ENCODE measurements at regions not wholly inside any gene's neighbourhood (a gene's known extent, or its start where the extent isn't known, plus 50 kb on each side); places are given as distances from the start of the nearest gene placed in this dataset.

DNA sequence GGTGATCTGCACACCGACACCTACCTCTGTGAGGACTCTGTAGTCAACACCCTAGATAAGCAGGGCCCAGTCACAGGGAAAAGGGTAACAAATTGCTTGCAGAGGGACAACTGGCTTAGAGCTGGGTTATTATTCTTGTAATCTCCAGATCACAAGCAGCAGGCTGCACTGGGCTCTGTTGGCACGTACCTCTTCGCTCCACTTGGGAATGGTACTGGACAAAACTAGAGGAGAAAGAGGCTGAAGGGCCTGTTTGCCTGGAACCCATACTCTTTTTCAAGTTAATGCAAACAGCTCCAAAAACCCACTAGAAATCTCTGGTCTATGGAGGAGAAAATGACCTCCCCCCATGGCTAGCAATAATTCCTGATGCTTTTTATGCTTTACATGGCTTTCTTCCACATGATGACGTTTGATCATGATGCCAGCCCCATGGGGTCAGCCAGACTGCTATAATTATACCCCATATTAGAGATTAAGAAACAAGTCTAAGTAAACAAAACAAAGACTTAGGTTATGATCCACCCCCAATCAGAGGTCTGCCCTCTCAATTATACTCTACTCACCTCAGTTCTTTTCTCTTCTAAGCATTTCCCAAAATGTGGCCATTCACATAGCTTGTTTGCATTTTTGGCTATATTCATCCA, 190.0 kb downstream of the UNC5CL start:
- H3K4me1 ChIP-seq (ENCODE audit: control insufficient read depth, extremely low read depth, insufficient read depth, low read length): no peaks in the 10 kb centered on the region

DNA sequence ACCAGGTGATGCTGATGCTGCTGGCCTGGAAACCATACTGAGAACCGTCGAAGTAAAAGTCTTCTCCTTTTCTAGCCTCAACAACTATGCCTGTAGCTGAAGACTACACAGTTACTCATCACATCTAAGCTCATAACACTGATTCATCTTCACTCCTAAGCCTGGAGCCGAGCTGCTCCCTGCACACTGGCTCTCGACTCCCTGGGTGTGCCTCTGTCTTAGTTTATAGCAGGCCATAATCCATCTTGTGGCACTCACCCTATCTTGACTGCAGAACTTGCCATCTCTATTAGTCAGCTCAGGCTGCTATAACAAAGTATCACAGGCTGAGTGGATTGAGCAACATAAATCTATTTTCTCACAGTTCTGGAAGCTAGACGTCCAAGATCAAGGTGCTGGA, 191.0 kb downstream of the UNC5CL start:
- Histone ChIP-seq H3K9me3 (ENCODE audit: control insufficient read depth, low read depth, low read length) (no peaks in the 10 kb centered on the region), H3K36me3 (ENCODE audit: control insufficient read depth in 2 of 2, extremely low read depth in 1 of 2, insufficient read depth in 2 of 2, low read length in 2 of 2) (no peaks in the 10 kb centered on the region), H3K4me3 (ENCODE audit: control insufficient read depth in 2 of 3, extremely low read depth in 1 of 3, insufficient read depth in 2 of 3, low read depth in 1 of 3, low read length in 3 of 3) (no peak overlapping the region), H3K27me3 (ENCODE audit: control insufficient read depth, extremely low read depth, insufficient read depth, low read length) (peaks cover 9% of the 10 kb centered on the region), H3K27ac (ENCODE audit: control insufficient read depth, insufficient read depth, low read length) (no peak overlapping the region), H3K4me2 (ENCODE audit: control insufficient read depth, extremely low read depth, insufficient read depth, low read depth, low read length) (no peak overlapping the region), H3K9me1 (ENCODE audit: control insufficient read depth, extremely low read depth, insufficient read depth, low read length) (no peaks in the 10 kb centered on the region), H2AFZ (ENCODE audit: control insufficient read depth, low read length) (no peak overlapping the region), H4K20me1 (ENCODE audit: control insufficient read depth, extremely low read depth, insufficient read depth, low read length) (no peaks in the 10 kb centered on the region), H3K9ac (ENCODE audit: control insufficient read depth, extremely low read depth, insufficient read depth, low read length) (no peak overlapping the region), H3K4me1 (ENCODE audit: control insufficient read depth, extremely low read depth, insufficient read depth, low read length) (no peaks in the 10 kb centered on the region), H3K79me2 (ENCODE audit: control insufficient read depth, insufficient read depth, low read length) (no peaks in the 10 kb centered on the region)
- no peak for FAIRE-seq
- dilution Hi-C loops (cut with MboI; ENCODE audit: extremely low pct_ligation_motif_present, low sequenced_read_pairs): loop anchor here (10.0 kb wide), 1 partner anchor 63 kb away; no protein-coding TSS in a partner anchor
- TF ChIP-seq EZH2 (IDR thresholded peaks at IDR 0.05; ENCODE audit: low read length): no peak
- TF ChIP-seq, protein P1, sequence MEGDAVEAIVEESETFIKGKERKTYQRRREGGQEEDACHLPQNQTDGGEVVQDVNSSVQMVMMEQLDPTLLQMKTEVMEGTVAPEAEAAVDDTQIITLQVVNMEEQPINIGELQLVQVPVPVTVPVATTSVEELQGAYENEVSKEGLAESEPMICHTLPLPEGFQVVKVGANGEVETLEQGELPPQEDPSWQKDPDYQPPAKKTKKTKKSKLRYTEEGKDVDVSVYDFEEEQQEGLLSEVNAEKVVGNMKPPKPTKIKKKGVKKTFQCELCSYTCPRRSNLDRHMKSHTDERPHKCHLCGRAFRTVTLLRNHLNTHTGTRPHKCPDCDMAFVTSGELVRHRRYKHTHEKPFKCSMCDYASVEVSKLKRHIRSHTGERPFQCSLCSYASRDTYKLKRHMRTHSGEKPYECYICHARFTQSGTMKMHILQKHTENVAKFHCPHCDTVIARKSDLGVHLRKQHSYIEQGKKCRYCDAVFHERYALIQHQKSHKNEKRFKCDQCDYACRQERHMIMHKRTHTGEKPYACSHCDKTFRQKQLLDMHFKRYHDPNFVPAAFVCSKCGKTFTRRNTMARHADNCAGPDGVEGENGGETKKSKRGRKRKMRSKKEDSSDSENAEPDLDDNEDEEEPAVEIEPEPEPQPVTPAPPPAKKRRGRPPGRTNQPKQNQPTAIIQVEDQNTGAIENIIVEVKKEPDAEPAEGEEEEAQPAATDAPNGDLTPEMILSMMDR (optimal IDR thresholded peaks at IDR 0.05 in 1 of 3, IDR thresholded peaks at IDR 0.05 in 1 of 3, conservative IDR thresholded peaks at IDR 0.05 in 1 of 3; ENCODE audit: extremely low read depth in 1 of 3, insufficient read depth in 2 of 3, low read length in 3 of 3): no peak
- no peak for DNase-seq (ENCODE audit: low read depth, low spot score)

More for the DNA sequence above, 190.0 kb downstream of the UNC5CL start:
- no peaks in the 10 kb centered on the region for H4K20me1 ChIP-seq (ENCODE audit: control insufficient read depth, extremely low read depth, insufficient read depth, low read length)
- no peak overlapping the region for H2AFZ ChIP-seq (ENCODE audit: control insufficient read depth, low read length)
- dilution Hi-C loops (cut with MboI; ENCODE audit: extremely low pct_ligation_motif_present, low sequenced_read_pairs): loop anchor here (10.0 kb wide), 1 partner anchor 64 kb away; no protein-coding TSS in a partner anchor
- no peak for FAIRE-seq
- H3K79me2 ChIP-seq (ENCODE audit: control insufficient read depth, insufficient read depth, low read length): no peaks in the 10 kb centered on the region
- H3K9me3 ChIP-seq (ENCODE audit: control insufficient read depth, low read depth, low read length): no peaks in the 10 kb centered on the region
- no peaks in the 10 kb centered on the region for H3K9me1 ChIP-seq (ENCODE audit: control insufficient read depth, extremely low read depth, insufficient read depth, low read length)
- no peak overlapping the region for H3K9ac ChIP-seq (ENCODE audit: control insufficient read depth, extremely low read depth, insufficient read depth, low read length)
- no peak for TF ChIP-seq EZH2 (IDR thresholded peaks at IDR 0.05; ENCODE audit: low read length)
- TF ChIP-seq, protein P1 (optimal IDR thresholded peaks at IDR 0.05 in 1 of 3, IDR thresholded peaks at IDR 0.05 in 1 of 3, conservative IDR thresholded peaks at IDR 0.05 in 1 of 3; ENCODE audit: extremely low read depth in 1 of 3, insufficient read depth in 2 of 3, low read length in 3 of 3): no peak
- H3K36me3 ChIP-seq (ENCODE audit: control insufficient read depth in 2 of 2, extremely low read depth in 1 of 2, insufficient read depth in 2 of 2, low read length in 2 of 2): no peaks in the 10 kb centered on the region
- no peak overlapping the region for H3K4me2 ChIP-seq (ENCODE audit: control insufficient read depth, extremely low read depth, insufficient read depth, low read depth, low read length)
- no peak for DNase-seq (ENCODE audit: low read depth, low spot score)
- H3K27ac ChIP-seq (ENCODE audit: control insufficient read depth, insufficient read depth, low read length): no peak overlapping the region
- no peak overlapping the region for H3K4me3 ChIP-seq (ENCODE audit: control insufficient read depth in 2 of 3, extremely low read depth in 1 of 3, insufficient read depth in 2 of 3, low read depth in 1 of 3, low read length in 3 of 3)
- peaks cover 2% of the 10 kb centered on the region for H3K27me3 ChIP-seq (ENCODE audit: control insufficient read depth, extremely low read depth, insufficient read depth, low read length)
